GM18951 (cell line): ENCODE measurements at regions not wholly inside any gene's neighbourhood (a gene's known extent, or its start where the extent isn't known, plus 50 kb on each side); places are given as distances from the start of the nearest gene placed in this dataset.

ENCODE experiments used
- POLR2A ChIP-seq: IDR thresholded peaks from 4 replicates; pipeline ENCODE4 v1.6.1; 2011; ENCODE audit warnings: mild to moderate bottlenecking; ENCODE audit not compliant: insufficient read length, insufficient read depth; ENCODE audit errors: extremely low read depth
- in situ Hi-C: fragments of 300-500 bp; cut with MboI; formaldehyde crosslinking; loops from one replicate; pipeline ENCODE4 v1.12.0; 2022; ENCODE audit warnings: low sequenced_read_pairs, mixed read lengths, inconsistent platforms; ENCODE audit not compliant: unreplicated experiment

DNA sequence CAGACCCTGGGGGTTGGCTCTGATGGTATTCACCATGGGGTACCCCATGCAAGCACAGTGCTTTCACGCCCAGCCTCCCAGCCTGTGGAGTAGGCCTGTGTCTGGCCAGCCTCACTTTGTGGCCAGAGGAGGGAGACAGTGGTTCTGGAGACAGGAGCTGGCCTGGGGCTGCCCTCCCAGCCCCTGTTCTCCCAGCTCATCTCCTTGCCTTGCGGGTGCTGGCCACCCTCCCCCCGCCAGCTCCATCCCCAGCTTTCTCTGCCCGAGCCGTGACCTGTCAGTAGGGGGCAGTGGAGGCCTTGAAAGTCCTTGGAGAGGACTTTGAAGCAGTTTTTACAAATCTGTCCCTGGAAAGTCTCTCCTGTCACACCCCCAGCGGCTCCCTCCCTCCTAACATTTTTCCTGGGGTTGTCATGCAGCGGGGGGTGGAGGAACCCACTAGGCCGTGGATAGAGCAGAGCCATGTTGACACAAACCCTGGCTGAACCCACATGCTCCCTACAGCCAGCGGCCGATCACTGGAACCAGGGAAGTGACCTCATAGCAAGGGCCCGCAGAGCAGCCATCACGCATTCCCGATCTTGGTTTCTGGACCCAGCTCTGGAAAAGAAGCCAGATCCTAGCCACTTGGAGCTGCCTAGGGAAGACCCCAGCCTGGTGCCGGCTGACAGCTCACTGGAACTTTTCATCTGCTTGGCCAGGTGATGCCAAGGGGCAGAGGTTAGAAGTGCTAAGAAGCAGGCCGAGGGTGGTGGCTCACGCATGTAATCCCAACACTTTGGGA is 289.4 kb downstream of the SEC14L1 start:
- TF ChIP-seq POLR2A: no peak
- in situ Hi-C loops: no loop called here

DNA sequence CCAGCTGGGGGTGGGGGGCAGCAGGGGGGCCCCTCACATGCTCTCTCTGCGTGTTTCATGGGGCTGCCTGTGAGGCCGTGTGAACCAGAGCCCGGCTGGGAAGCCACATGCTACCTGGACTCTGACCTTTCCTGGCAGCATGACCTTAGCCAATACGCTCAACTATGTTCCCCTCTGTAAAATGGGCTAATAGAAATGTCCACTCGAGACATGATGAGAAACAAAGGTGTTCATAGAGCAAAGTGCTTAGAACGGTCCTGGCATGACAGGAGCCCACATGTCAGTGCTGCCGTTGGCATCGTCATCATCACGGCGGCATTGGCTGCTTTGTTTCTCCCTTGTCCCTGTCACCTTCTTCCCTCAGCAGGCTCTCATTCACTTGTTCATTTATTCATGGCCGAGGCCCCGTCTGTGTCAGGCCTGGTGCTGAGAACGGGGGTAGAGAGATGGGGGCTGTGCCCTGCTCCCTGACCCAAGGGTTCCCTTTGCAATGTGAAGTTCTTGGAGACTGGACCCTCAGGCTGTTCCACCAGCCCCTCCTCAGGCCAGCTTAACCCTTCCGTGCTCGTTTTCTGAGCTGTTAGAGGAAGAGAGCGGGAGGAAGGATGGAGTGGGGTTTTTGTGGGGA is 291.4 kb downstream of the SEC14L1 start:
- in situ Hi-C loops: no loop called here
- TF ChIP-seq POLR2A: no peak

DNA sequence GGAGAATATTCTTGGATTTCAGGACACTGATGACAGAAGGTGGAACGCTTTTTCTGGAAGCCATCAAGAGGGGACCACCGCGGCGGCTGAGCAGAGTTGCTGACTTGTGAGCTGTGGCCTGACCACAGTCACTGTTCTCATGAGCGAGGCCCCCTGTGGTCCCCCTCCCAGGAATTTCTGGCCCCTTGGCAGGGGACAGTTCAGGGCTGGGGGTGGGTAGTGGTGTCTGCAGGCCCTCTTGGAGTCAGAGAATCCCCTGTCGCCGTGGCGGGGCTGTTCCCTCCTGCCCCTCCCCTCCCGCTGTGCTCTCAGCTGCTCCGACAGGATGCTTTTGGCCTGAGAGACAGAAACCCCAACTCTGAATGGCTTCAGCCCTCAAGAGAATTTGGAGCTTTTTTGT is 292.0 kb downstream of the SEC14L1 start:
- TF ChIP-seq POLR2A: no peak
- in situ Hi-C loops: no loop called here

DNA sequence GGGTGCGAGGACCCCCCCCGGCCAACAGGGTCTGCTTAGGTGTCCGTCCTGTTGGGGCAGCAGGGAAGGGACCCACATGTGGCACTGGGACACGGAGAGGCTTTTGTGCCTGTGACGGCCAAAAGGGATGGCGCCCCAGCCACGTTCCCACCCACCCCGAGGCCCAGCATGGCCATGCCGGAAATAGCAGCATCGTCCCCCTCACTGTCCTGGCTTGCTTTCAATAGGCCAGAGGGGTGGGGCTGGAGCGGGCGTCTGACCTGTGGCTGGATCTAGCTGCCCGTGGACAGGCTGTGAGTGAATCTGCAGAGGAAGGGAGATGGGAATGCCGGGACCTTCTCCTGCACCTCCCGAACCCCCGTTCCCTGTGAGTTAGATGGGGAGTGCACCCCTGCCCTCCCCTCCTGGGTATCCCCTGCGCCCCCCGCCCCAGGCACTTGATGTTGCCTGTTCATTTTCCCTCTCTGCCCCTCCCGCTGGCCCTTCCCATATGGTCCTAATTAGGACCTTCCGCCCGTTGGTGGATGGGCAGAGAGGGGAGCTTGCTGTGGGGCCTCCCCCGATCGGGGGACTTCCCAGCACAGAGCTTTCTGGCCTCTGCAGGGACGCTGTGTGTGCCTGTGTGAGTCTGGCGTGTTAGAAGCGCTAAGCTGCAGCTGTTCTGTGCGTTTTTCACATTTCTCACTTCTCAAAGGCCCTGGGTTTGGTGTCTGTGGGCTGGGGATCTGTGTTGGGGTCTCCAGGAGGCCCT is 292.8 kb downstream of the SEC14L1 start:
- TF ChIP-seq POLR2A: no peak
- in situ Hi-C loops: no loop called here

DNA sequence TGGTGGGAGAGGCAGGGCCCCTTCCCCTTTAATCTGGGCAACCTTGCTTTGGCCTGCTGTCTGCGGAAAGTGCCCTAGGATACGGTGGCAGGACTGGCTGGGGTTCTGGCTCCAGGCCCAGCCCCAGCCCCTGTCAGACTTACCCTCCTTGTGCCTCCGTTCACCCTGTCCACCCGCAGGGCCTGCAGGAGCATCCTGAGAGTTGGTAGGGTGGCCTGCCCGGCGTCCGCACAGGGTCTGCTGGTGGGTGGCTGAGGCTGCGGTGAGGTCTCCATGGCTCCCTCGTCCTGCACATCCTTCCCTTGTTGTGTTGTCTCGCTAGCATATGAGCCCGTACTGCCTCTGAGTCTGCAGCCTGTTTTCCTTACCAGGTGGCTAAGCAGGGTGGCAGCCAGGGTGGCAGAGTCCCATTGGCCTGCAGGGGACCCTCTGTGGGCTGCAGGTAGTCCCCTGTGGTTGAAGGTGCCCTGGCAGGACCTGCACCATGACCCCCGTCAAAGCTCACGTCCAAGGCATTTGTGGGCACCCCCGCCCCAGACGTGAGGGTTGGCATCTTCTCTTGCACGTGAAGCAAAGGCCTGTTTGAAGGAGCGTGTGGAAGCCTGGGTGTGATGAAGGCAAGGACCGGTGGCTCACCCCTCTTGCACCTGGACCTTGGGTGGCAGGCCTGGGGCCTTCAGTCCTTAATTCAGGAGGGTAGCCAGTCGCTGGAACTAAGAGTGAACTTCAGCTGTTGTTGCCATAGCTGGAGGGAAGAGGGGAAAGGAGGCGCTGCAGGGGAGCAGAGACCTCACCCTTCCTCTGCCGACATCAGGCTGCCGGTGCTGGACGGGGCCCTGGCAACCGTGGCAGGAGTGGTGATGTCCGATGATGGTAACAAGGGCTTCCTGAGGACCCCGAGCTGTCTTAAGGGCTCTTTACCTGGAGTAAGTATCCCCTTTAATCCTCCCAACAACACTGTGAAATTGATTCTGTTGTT is 293.7 kb downstream of the SEC14L1 start:
- no peak for TF ChIP-seq POLR2A
- in situ Hi-C loops: no loop called here

DNA sequence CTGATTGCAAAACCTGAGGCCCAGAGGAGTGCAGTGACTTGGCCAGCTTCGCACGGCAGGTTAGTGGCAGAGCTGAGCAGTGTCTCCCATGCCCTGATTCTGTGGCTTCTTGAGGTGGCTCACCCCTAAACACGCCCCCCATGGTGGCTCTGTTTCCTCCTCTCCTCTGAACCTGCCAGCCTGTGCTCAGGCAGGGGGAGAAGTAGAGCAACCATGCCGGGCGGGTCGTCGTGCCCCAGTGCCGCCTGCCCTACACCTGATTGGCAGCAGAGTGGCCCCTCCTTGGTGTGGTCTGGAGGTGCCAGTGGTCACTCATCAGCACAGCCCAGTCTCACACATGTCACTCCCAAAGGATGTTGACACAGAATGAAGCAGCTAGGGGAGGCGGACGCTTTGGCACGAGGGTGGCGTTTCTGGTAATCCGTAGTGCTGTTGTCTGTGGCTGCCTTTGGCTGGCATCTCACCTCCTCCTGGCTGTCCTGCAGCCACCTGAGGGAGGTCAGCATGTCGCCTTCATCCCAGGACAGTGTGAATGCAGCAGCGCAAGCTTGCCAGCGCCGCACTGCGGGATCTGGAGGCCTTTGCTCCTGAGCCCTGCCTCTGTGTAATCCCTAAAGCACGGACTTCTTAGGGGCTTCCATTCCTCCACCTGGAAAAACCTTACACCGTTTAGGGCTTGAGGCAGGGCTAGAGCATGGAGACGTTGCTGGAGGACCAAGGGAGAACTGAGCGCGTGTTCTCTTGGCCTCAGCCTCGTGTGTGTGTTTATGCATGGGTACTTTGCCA is 294.7 kb downstream of the SEC14L1 start:
- in situ Hi-C loops: no loop called here
- no peak for TF ChIP-seq POLR2A

- no peak for TF ChIP-seq POLR2A
- in situ Hi-C loops: no loop called here
These were observed 295.3 kb downstream of the SEC14L1 start for GRCh38 chr17:77436058-77436442.

- in situ Hi-C loops: no loop called here
These were observed 295.7 kb downstream of the SEC14L1 start for GRCh38 chr17:77436481-77436880.

GRCh38 chr17:77437017-77437416 is 296.2 kb downstream of the SEC14L1 start:
- in situ Hi-C loops: no loop called here
- no peak for TF ChIP-seq POLR2A

More at GRCh38 chr17:77436481-77436880, 295.7 kb downstream of the SEC14L1 start:
- no peak for TF ChIP-seq POLR2A

DNA sequence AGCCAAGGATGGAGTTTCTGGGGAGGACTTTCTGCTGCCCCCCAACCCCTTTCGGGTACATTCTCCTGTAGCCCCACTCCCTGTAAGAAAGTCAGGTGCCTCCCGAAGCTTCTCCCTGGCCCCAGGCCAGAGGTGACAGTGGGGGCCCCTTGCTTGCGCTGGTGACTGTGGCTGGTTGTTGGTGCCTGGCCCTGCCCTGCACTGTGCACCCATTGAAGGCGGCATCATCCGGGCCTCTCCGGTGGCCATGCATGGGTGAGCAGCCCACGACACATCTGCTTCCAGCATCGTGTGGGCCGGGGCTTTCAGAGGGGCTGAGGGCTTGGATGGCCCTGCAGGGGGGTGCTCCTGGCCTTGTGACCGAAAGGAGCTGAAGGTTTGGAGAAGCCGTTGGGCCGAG is 297.0 kb downstream of the SEC14L1 start:
- TF ChIP-seq POLR2A: no peak
- in situ Hi-C loops: no loop called here

DNA sequence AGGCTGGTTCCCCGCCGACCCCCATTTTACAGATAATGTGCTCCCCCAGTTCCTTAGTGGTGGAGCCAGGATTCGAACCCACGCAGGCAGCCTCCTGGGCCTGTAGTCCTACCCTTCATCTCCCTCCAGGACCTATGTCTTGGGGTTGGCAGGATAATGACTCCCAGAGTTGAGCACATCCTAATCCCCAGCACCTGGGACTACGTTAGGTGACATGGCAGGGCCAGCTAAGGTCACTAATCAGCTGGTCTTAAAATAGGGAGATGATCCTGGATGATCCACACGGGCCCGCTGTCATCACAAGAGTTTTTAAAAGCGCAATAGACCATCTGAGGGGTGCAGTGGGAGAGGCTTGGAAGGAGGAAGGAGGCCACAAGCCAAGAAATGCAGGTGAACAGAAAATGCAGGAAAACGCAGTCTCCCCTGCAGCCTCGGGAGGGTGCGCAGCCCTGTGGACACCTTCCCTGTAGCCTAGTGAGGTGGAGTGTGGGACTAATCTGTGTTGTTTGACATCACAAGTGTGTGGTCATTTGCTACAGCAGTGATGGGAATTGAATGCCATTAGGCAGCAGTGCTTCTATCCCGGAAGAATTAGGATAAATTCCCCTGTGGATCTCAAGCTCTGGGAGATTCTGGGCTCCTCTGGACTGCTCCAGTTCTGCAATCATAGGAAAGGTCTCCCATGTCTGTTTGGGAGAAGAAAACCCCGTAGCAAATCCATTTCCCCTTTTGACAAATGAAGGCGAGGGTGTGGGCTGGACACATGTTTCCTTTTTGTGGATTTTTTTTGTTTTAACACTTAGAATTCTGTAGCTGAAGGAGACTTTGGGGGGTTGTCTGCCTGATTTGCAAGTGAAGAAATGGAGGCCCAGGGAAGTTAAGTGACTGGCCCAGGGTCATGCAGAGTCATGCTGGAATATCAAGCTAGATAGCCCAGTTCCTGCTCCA is 297.7 kb downstream of the SEC14L1 start:
- in situ Hi-C loops: no loop called here

More for the DNA sequence above, 297.7 kb downstream of the SEC14L1 start:
- no peak for TF ChIP-seq POLR2A
